ENCODE measurements at regions not wholly inside any gene's neighbourhood (a gene's known extent, or its start where the extent isn't known, plus 50 kb on each side); places are given as distances from the start of the nearest gene placed in this dataset.

DNA sequence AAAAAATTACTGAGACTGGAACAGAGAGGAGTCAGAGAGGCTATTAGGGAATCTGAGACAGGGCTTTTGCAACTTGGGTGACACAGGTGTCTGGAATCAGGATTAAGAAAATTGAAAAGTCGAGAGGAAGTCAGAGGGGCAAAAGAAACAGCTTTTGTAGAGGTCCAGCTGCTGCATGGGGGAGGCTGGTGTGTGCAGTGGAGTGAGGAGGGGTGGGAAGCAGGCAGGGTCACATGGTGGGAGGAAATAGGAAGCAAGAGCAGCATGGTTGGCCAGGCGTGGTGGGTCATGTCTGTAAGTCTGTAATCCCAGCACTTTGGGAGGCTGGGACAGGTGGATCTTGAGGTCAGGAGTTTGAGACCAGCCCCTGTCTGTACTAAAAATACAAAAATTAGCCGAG lies 69.7 kb upstream of the VRK1 start:
- Histone ChIP-seq H3K9ac (ENCODE audit: extremely low read depth, low read length, poor library complexity, severe bottlenecking) (no peak overlapping the region), H3K4me1 (ENCODE audit: control insufficient read depth, insufficient read depth, low read length) (no peaks in the 10 kb centered on the region), H3K4me3 (ENCODE audit: low read length) (no peak overlapping the region), H3K36me3 (ENCODE audit: control insufficient read depth, insufficient read depth, low read length) (no peaks in the 10 kb centered on the region), H3K27ac (ENCODE audit: low read depth, low read length) (no peak overlapping the region), H3K27me3 (ENCODE audit: control insufficient read depth, insufficient read depth, low read length, poor library complexity, severe bottlenecking) (peaks cover 5% of the 10 kb centered on the region), H3K9me3 (ENCODE audit: control insufficient read depth, low read length) (peaks cover 6% of the 10 kb centered on the region)
- no peaks in the 10 kb centered on the region for H3K4me1 Mint-ChIP-seq
- H3K4me3 Mint-ChIP-seq = no peak overlapping the region
- peaks cover 12% of the 10 kb centered on the region for H3K9me3 Mint-ChIP-seq
- peaks cover 24% of the 10 kb centered on the region for H3K27me3 Mint-ChIP-seq (ENCODE audit: insufficient read depth)
- H3K36me3 Mint-ChIP-seq (ENCODE audit: low read depth) = no peaks in the 10 kb centered on the region
- no peak for DNase-seq
- 87% methylated on average over 3 of the region's 3 CpGs; no CpG with 5 or more reads in 1 of the 2 experiments for WGBS, 2 experiments (ENCODE audit: insufficient coverage in 1 of 2, insufficient read length in 1 of 2)
- TF ChIP-seq, protein P1, sequence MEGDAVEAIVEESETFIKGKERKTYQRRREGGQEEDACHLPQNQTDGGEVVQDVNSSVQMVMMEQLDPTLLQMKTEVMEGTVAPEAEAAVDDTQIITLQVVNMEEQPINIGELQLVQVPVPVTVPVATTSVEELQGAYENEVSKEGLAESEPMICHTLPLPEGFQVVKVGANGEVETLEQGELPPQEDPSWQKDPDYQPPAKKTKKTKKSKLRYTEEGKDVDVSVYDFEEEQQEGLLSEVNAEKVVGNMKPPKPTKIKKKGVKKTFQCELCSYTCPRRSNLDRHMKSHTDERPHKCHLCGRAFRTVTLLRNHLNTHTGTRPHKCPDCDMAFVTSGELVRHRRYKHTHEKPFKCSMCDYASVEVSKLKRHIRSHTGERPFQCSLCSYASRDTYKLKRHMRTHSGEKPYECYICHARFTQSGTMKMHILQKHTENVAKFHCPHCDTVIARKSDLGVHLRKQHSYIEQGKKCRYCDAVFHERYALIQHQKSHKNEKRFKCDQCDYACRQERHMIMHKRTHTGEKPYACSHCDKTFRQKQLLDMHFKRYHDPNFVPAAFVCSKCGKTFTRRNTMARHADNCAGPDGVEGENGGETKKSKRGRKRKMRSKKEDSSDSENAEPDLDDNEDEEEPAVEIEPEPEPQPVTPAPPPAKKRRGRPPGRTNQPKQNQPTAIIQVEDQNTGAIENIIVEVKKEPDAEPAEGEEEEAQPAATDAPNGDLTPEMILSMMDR (conservative IDR thresholded peaks at IDR 0.05) = no peak
- H3K27ac Mint-ChIP-seq = no peak overlapping the region

DNA sequence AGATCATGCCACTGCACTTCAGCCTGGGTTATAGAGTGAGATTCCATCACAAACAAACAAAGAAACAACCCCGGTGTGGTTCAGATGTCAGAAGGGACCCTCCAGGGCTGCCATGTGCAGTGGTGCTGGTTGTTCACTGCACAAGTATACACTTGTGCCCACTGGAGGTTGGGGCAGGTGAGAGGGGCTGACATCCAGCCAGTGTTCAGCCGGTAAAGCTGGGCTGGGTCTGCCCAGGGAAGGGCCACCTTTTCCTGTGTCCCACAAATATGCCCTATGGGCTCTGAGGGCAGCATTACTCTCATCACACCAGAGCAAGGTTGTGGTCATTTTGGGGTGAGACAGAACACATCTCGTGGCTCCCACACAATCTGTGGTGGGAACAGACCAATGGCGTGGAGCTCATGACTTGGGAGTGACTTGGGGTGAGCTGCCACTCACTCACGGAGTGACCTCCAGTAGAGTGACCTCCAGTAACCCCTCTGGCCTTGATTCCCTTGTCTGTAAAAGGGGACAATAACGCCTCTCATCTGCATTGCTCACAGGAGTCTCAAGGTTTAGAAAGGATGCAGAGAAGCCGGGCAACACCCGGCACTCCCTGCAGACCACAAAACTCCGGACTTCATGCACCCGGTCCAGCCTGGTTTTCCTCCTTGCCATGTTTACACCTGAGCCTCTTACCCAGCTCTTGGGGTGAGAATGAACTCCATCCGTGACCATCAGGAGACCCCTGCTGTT lies 69.0 kb upstream of the VRK1 start:
- no peak overlapping the region for H3K4me3 ChIP-seq (ENCODE audit: low read length)
- H3K4me1 Mint-ChIP-seq = no peaks in the 10 kb centered on the region
- no peak overlapping the region for H3K27ac Mint-ChIP-seq
- peaks cover 6% of the 10 kb centered on the region for H3K9me3 ChIP-seq (ENCODE audit: control insufficient read depth, low read length)
- peaks cover 12% of the 10 kb centered on the region for H3K9me3 Mint-ChIP-seq
- H3K36me3 Mint-ChIP-seq (ENCODE audit: low read depth) = no peaks in the 10 kb centered on the region
- H3K27me3 Mint-ChIP-seq (ENCODE audit: insufficient read depth) = peaks cover 25% of the 10 kb centered on the region
- TF ChIP-seq, protein P1 (conservative IDR thresholded peaks at IDR 0.05) = no peak
- peaks cover 6% of the 10 kb centered on the region for H3K27me3 ChIP-seq (ENCODE audit: control insufficient read depth, insufficient read depth, low read length, poor library complexity, severe bottlenecking)
- no peaks in the 10 kb centered on the region for H3K4me1 ChIP-seq (ENCODE audit: control insufficient read depth, insufficient read depth, low read length)
- H3K27ac ChIP-seq (ENCODE audit: low read depth, low read length) = no peak overlapping the region
- H3K36me3 ChIP-seq (ENCODE audit: control insufficient read depth, insufficient read depth, low read length) = no peaks in the 10 kb centered on the region
- H3K9ac ChIP-seq (ENCODE audit: extremely low read depth, low read length, poor library complexity, severe bottlenecking) = no peak overlapping the region
- DNase-seq = no peak
- H3K4me3 Mint-ChIP-seq = no peak overlapping the region
- 83 to 84% methylated on average over 6 to 11 of the region's 11 CpGs for WGBS, 2 experiments (ENCODE audit: insufficient coverage in 1 of 2, insufficient read length in 1 of 2)

DNA sequence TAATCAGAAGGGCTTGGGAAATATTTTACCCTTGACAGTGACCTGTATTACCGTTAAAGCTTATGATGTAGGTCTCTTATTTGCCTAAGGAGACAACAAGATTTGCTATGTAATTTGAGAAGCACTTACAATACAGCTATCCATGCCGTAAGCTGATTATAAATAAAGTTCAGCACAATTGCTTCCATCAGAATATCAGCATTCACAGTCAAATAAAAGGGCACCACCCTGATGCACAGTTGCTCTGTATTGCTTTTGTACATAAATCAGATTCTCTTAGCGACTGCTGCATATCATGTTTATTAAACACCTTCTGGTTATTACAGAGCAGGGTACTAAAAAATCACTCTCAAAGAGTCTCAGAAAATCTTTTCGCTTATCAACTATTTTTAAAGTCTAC lies 67.3 kb upstream of the VRK1 start:
- Histone ChIP-seq H3K9me3 (ENCODE audit: control insufficient read depth, low read length) (no peaks in the 10 kb centered on the region), H3K4me3 (ENCODE audit: low read length) (no peak overlapping the region), H3K27ac (ENCODE audit: low read depth, low read length) (no peak overlapping the region), H3K36me3 (ENCODE audit: control insufficient read depth, insufficient read depth, low read length) (no peaks in the 10 kb centered on the region), H3K9ac (ENCODE audit: extremely low read depth, low read length, poor library complexity, severe bottlenecking) (no peak overlapping the region), H3K4me1 (ENCODE audit: control insufficient read depth, insufficient read depth, low read length) (no peaks in the 10 kb centered on the region), H3K27me3 (ENCODE audit: control insufficient read depth, insufficient read depth, low read length, poor library complexity, severe bottlenecking) (peaks cover 15% of the 10 kb centered on the region)
- no peak for DNase-seq
- Mint-ChIP-seq H3K9me3 (peaks cover 4% of the 10 kb centered on the region), H3K4me1 (no peaks in the 10 kb centered on the region), H3K27me3 (ENCODE audit: insufficient read depth) (peaks cover 19% of the 10 kb centered on the region), H3K36me3 (ENCODE audit: low read depth) (no peaks in the 10 kb centered on the region), H3K27ac (no peak overlapping the region), H3K4me3 (no peak overlapping the region)
- TF ChIP-seq, protein P1 (conservative IDR thresholded peaks at IDR 0.05) = no peak
- 94 to 96% methylated on average over 4 of the region's 4 CpGs for WGBS, 2 experiments (ENCODE audit: insufficient coverage in 1 of 2, insufficient read length in 1 of 2)
